ENCODE measurements at regions not wholly inside any gene's neighbourhood (a gene's known extent, or its start where the extent isn't known, plus 50 kb on each side); places are given as distances from the start of the nearest gene placed in this dataset.

- Histone ChIP-seq H3K4me3 (no peak overlapping the region), H3K4me1 (no peaks in the 10 kb centered on the region), H3K27ac (no peak overlapping the region), H3K27me3 (no peaks in the 10 kb centered on the region), H3K36me3 (no peaks in the 10 kb centered on the region), H3K9me3 (peaks cover 5% of the 10 kb centered on the region)
- DNase-seq (ENCODE audit: low spot score in 2 of 2) = peak in 1 of 2 donors; percentile 67
- TF ChIP-seq CTCF (IDR thresholded peaks at IDR 0.05) = no peak
- no peak for TF ChIP-seq POLR2AphosphoS5 (IDR thresholded peaks at IDR 0.05)
- no peak for TF ChIP-seq POLR2A (IDR thresholded peaks at IDR 0.05)
- TF ChIP-seq EP300 (IDR thresholded peaks at IDR 0.05) = no peak
- WGBS = 59% methylated on average over 6 of the region's 6 CpGs
Measured at GRCh38 chr2:89845532-89845931, 1154.1 kb downstream of the RPIA start.

GRCh38 chr2:89848114-89848513 lies 1156.6 kb downstream of the RPIA start:
- Histone ChIP-seq H3K27me3 (peaks cover 7% of the 10 kb centered on the region), H3K4me1 (no peaks in the 10 kb centered on the region), H3K36me3 (no peaks in the 10 kb centered on the region), H3K9me3 (no peaks in the 10 kb centered on the region), H3K27ac (no peak overlapping the region), H3K4me3 (no peak overlapping the region)
- no peak for TF ChIP-seq POLR2A (IDR thresholded peaks at IDR 0.05)
- no peak for TF ChIP-seq EP300 (IDR thresholded peaks at IDR 0.05)
- no peak for TF ChIP-seq CTCF (IDR thresholded peaks at IDR 0.05)
- TF ChIP-seq POLR2AphosphoS5 (IDR thresholded peaks at IDR 0.05) = no peak
- no peak for DNase-seq (ENCODE audit: low spot score in 2 of 2)
- 88% methylated on average over 3 of the region's 3 CpGs for WGBS

- no peak for DNase-seq (ENCODE audit: low spot score in 2 of 2)
- H3K4me3 ChIP-seq = no peak overlapping the region
- no peaks in the 10 kb centered on the region for H3K9me3 ChIP-seq
Measured at GRCh38 chr2:89848763-89849368, 1157.4 kb downstream of the RPIA start.

GRCh38 chr2:89849731-89850130 lies 1158.3 kb downstream of the RPIA start:
- H3K36me3 ChIP-seq = no peaks in the 10 kb centered on the region

More at GRCh38 chr2:89848763-89849368, 1157.4 kb downstream of the RPIA start:
- H3K27me3 ChIP-seq = peaks cover 7% of the 10 kb centered on the region
- H3K27ac ChIP-seq = no peak overlapping the region
- TF ChIP-seq CTCF (IDR thresholded peaks at IDR 0.05) (no peak), POLR2AphosphoS5 (IDR thresholded peaks at IDR 0.05) (no peak), EP300 (IDR thresholded peaks at IDR 0.05) (no peak), POLR2A (IDR thresholded peaks at IDR 0.05) (no peak)
- 67% methylated on average over 2 of the region's 2 CpGs for WGBS
- H3K36me3 ChIP-seq = no peaks in the 10 kb centered on the region
- H3K4me1 ChIP-seq = no peaks in the 10 kb centered on the region

GRCh38 chr2:89850481-89850880 lies 1159.0 kb downstream of the RPIA start:
- H3K4me1 ChIP-seq = no peaks in the 10 kb centered on the region
- no peaks in the 10 kb centered on the region for H3K36me3 ChIP-seq
- no peak for DNase-seq (ENCODE audit: low spot score in 2 of 2)
- H3K4me3 ChIP-seq = no peak overlapping the region
- WGBS = 68% methylated on average over 3 of the region's 3 CpGs
- H3K27ac ChIP-seq = no peak overlapping the region
- no peaks in the 10 kb centered on the region for H3K9me3 ChIP-seq
- H3K27me3 ChIP-seq = peaks cover 7% of the 10 kb centered on the region
- TF ChIP-seq POLR2AphosphoS5 (IDR thresholded peaks at IDR 0.05) = no peak
- no peak for TF ChIP-seq EP300 (IDR thresholded peaks at IDR 0.05)
- no peak for TF ChIP-seq CTCF (IDR thresholded peaks at IDR 0.05)
- no peak for TF ChIP-seq POLR2A (IDR thresholded peaks at IDR 0.05)

More at GRCh38 chr2:89849731-89850130, 1158.3 kb downstream of the RPIA start:
- WGBS = 75% methylated on average over 3 of the region's 3 CpGs
- no peak for DNase-seq (ENCODE audit: low spot score in 2 of 2)
- no peak overlapping the region for H3K27ac ChIP-seq
- H3K27me3 ChIP-seq = peaks cover 7% of the 10 kb centered on the region
- H3K9me3 ChIP-seq = no peaks in the 10 kb centered on the region
- H3K4me3 ChIP-seq = no peak overlapping the region
- TF ChIP-seq CTCF (IDR thresholded peaks at IDR 0.05) (no peak), EP300 (IDR thresholded peaks at IDR 0.05) (no peak), POLR2AphosphoS5 (IDR thresholded peaks at IDR 0.05) (no peak), POLR2A (IDR thresholded peaks at IDR 0.05) (no peak)
- no peaks in the 10 kb centered on the region for H3K4me1 ChIP-seq

All from suprapubic skin (tissue), 4 donors.